ENCODE measurements at regions not wholly inside any gene's neighbourhood (a gene's known extent, or its start where the extent isn't known, plus 50 kb on each side); places are given as distances from the start of the nearest gene placed in this dataset.
A peak's percentile ranks its signal among the peaks of the same experiment; 100 is the strongest.

DNA sequence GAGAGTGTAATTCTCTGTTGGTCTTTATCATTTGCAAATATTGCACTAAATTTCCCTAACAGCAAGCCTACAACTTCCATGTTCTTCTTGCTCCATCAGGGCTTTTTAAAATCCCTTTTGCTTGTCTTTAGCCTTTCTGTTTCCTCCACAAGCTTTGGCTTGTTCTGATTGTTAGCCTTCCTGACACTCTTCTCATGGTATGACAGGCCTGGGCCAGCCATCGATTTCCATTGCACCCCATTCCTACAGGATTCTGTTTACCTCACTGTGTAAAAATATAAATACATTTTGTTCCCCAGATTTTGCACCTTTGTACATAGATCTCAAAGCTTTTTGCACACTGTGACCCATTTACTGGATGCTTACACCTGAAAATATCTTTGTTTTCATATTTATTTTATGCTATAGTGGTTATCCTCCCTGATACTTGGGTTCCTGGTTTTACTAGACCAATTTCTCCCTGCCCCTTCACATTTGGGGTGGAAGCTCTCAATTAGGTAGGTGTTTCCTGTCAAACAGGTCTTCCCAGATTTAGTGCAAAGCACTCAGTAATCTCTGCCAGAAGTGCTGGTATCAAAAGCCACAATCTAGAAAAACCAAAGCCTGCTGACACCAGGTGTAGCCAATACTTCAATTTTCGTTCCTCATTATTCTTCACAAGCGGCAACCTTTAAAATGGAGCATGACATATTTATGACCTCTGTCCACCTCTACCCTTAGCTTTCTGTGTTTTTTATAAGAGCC lies 57.9 kb upstream of the PPP2R3A start:
- Histone ChIP-seq H3K27me3 (ENCODE audit: insufficient read depth, low read length, poor library complexity) (no peaks in the 10 kb centered on the region), H2BK5ac (ENCODE audit: low read length) (no peak overlapping the region), H3K36me3 (ENCODE audit: control insufficient read depth, insufficient read depth, low read length) (no peaks in the 10 kb centered on the region), H2AK5ac (ENCODE audit: low read length) (no peak overlapping the region), H4K8ac (ENCODE audit: low read depth, low read length) (no peak overlapping the region), H3K4ac (ENCODE audit: low read depth, low read length) (no peak overlapping the region), H3K4me2 (ENCODE audit: low read length) (no peak overlapping the region), H3K79me1 (ENCODE audit: low read length) (no peaks in the 10 kb centered on the region), H3K18ac (ENCODE audit: low read length) (no peak overlapping the region), H3K79me2 (ENCODE audit: control insufficient read depth, insufficient read depth, low read length) (no peaks in the 10 kb centered on the region), H2BK15ac (replicated peaks; ENCODE audit: low read depth) (no peak overlapping the region), H2BK120ac (ENCODE audit: low read depth, low read length) (no peak overlapping the region), H3K4me3 (ENCODE audit: low read length) (no peak overlapping the region), H3K56ac (ENCODE audit: low read length) (no peak overlapping the region), H3K23ac (ENCODE audit: low read length) (no peak overlapping the region), H4K5ac (ENCODE audit: low read length) (no peak overlapping the region), H3K27ac (ENCODE audit: low read depth, low read length) (no peak overlapping the region), H3K4me1 (ENCODE audit: control insufficient read depth, low read depth, low read length) (peaks cover 3% of the 10 kb centered on the region), H3K9ac (ENCODE audit: low read length) (no peak overlapping the region)
- no CpG with 5 or more reads among the region's 3 CpGs for WGBS (ENCODE audit: extremely low coverage, insufficient coverage, low lambda C conversion rate)
- peak; percentile 45 for DNase-seq

DNA sequence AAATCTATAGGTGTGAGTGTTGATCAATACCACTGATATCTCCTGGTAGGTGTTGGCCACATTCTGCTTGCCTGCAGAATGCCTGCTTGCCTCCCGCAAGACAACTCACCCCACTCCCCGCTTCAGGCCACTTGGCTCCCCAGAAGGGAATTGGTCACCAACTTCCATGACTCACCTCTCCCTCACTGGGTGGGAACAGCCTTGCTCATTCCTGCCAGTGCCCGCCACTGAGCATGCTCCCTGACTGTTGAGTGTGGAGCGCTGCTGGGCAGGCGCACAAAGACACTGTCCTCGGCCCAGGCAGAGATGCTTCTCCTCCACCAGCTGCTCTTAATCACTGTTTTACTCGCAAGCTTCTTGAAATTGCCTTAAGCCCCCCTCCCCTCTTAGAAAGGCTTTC lies 57.3 kb upstream of the PPP2R3A start:
- no peak overlapping the region for H3K4me2 ChIP-seq (ENCODE audit: low read length)

DNA sequence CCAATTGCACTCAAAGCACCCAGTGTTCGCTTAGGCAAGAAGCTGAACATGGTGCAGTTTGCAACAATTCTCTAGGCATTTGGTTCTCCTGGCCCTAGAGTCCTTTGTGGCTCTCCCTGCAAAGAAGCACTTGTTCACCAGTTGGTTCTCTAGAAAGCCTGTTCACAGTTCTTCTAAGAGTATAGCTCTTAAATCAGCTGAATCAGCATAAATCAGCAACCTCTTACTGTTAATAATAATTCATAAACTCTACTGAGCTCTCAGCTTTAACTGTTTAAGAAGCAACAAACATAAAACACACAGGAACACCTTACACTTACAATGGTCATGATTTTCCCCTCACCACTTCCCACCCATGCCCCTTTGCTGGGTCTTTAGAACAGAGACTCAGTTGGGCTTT lies 56.8 kb upstream of the PPP2R3A start:
- Histone ChIP-seq H2AK5ac (ENCODE audit: low read length) (no peak overlapping the region), H2BK120ac (ENCODE audit: low read depth, low read length) (no peak overlapping the region), H3K79me1 (ENCODE audit: low read length) (no peaks in the 10 kb centered on the region), H3K27me3 (ENCODE audit: insufficient read depth, low read length, poor library complexity) (no peaks in the 10 kb centered on the region), H3K27ac (ENCODE audit: low read depth, low read length) (no peak overlapping the region), H3K4me3 (ENCODE audit: low read length) (no peak overlapping the region), H3K23ac (ENCODE audit: low read length) (no peak overlapping the region), H4K8ac (ENCODE audit: low read depth, low read length) (no peak overlapping the region), H3K9ac (ENCODE audit: low read length) (no peak overlapping the region), H3K4ac (ENCODE audit: low read depth, low read length) (no peak overlapping the region), H3K36me3 (ENCODE audit: control insufficient read depth, insufficient read depth, low read length) (no peaks in the 10 kb centered on the region), H2BK15ac (replicated peaks; ENCODE audit: low read depth) (no peak overlapping the region), H3K4me1 (ENCODE audit: control insufficient read depth, low read depth, low read length) (peaks cover 3% of the 10 kb centered on the region), H2BK5ac (ENCODE audit: low read length) (no peak overlapping the region), H4K5ac (ENCODE audit: low read length) (no peak overlapping the region), H3K56ac (ENCODE audit: low read length) (no peak overlapping the region), H3K4me2 (ENCODE audit: low read length) (no peak overlapping the region), H3K18ac (ENCODE audit: low read length) (no peak overlapping the region), H3K79me2 (ENCODE audit: control insufficient read depth, insufficient read depth, low read length) (no peaks in the 10 kb centered on the region)
- no peak for DNase-seq
- no CpG with 5 or more reads among the region's 1 CpG for WGBS (ENCODE audit: extremely low coverage, insufficient coverage, low lambda C conversion rate)

More for the DNA sequence above, 57.3 kb upstream of the PPP2R3A start:
- Histone ChIP-seq H3K9ac (ENCODE audit: low read length) (no peak overlapping the region), H3K18ac (ENCODE audit: low read length) (no peak overlapping the region), H4K8ac (ENCODE audit: low read depth, low read length) (no peak overlapping the region), H2AK5ac (ENCODE audit: low read length) (no peak overlapping the region), H3K79me1 (ENCODE audit: low read length) (no peaks in the 10 kb centered on the region), H2BK5ac (ENCODE audit: low read length) (no peak overlapping the region), H3K27me3 (ENCODE audit: insufficient read depth, low read length, poor library complexity) (no peaks in the 10 kb centered on the region), H2BK15ac (replicated peaks; ENCODE audit: low read depth) (no peak overlapping the region), H3K36me3 (ENCODE audit: control insufficient read depth, insufficient read depth, low read length) (no peaks in the 10 kb centered on the region), H3K27ac (ENCODE audit: low read depth, low read length) (no peak overlapping the region), H3K4me1 (ENCODE audit: control insufficient read depth, low read depth, low read length) (peaks cover 3% of the 10 kb centered on the region), H3K56ac (ENCODE audit: low read length) (no peak overlapping the region), H2BK120ac (ENCODE audit: low read depth, low read length) (no peak overlapping the region), H3K23ac (ENCODE audit: low read length) (no peak overlapping the region), H3K4ac (ENCODE audit: low read depth, low read length) (no peak overlapping the region), H3K4me3 (ENCODE audit: low read length) (no peak overlapping the region), H4K5ac (ENCODE audit: low read length) (no peak overlapping the region), H3K79me2 (ENCODE audit: control insufficient read depth, insufficient read depth, low read length) (no peaks in the 10 kb centered on the region)
- DNase-seq, result peak; percentile 75
- no CpG with 5 or more reads among the region's 7 CpGs for WGBS (ENCODE audit: extremely low coverage, insufficient coverage, low lambda C conversion rate)

DNA sequence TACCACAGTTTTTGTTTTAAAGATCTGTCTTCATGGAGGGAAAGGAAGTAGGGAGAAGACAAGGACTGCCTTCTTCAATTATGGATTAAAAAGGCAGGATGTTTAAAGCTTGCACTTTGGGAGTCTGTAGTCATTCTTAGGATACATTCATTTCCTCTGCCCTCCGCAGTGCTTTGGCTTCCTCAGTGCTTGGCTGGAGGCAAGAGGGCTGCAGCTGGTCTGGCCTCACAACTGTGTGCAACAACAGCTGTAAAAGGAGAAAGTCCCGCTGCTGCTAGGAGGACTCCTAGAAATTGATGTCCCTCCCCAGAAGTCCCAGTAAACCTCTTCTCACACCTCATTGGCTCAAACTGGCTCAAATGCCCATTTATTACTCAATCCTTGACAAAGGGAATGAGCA lies 54.4 kb upstream of the PPP2R3A start:
- no CpG with 5 or more reads among the region's 2 CpGs for WGBS (ENCODE audit: extremely low coverage, insufficient coverage, low lambda C conversion rate)

DNA sequence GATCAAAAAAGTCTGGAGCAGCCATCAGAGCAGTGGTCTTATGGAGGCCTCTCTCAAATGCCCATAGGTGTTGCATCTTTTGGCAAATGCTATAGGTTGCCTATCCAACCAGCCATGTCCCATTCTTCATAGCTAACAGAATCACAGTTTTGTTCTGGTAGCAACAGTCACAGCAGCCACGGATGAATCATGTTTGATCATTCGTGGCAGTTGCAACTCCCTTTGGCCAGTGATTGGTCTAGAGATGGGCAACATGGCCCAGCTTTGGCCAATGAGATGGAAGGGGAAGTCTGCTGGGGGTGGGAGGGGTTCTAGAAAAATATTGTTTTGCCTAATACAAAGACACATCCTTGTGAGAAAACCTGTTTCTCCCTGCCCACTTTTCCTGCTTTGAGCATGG lies 50.3 kb upstream of the PPP2R3A start:
- Histone ChIP-seq H4K8ac (ENCODE audit: low read depth, low read length) (no peak overlapping the region), H3K79me1 (ENCODE audit: low read length) (no peaks in the 10 kb centered on the region), H2BK5ac (ENCODE audit: low read length) (no peak overlapping the region), H3K18ac (ENCODE audit: low read length) (no peak overlapping the region), H3K56ac (ENCODE audit: low read length) (no peak overlapping the region), H3K9ac (ENCODE audit: low read length) (no peak overlapping the region), H3K27ac (ENCODE audit: low read depth, low read length) (no peak overlapping the region), H2BK120ac (ENCODE audit: low read depth, low read length) (no peak overlapping the region), H3K4me2 (ENCODE audit: low read length) (no peak overlapping the region), H4K5ac (ENCODE audit: low read length) (no peak overlapping the region), H3K4me3 (ENCODE audit: low read length) (no peak overlapping the region), H3K36me3 (ENCODE audit: control insufficient read depth, insufficient read depth, low read length) (no peaks in the 10 kb centered on the region), H3K4ac (ENCODE audit: low read depth, low read length) (no peak overlapping the region), H3K4me1 (ENCODE audit: control insufficient read depth, low read depth, low read length) (no peaks in the 10 kb centered on the region), H3K27me3 (ENCODE audit: insufficient read depth, low read length, poor library complexity) (no peaks in the 10 kb centered on the region), H3K23ac (ENCODE audit: low read length) (no peak overlapping the region), H3K79me2 (ENCODE audit: control insufficient read depth, insufficient read depth, low read length) (no peaks in the 10 kb centered on the region), H2AK5ac (ENCODE audit: low read length) (no peak overlapping the region), H2BK15ac (replicated peaks; ENCODE audit: low read depth) (no peak overlapping the region)
- no CpG with 5 or more reads among the region's 2 CpGs for WGBS (ENCODE audit: extremely low coverage, insufficient coverage, low lambda C conversion rate)
- no peak for DNase-seq

More for the DNA sequence above, 54.4 kb upstream of the PPP2R3A start:
- no peaks in the 10 kb centered on the region for H3K79me1 ChIP-seq (ENCODE audit: low read length)
- no peak for DNase-seq
- H3K27ac ChIP-seq (ENCODE audit: low read depth, low read length), result no peak overlapping the region
- H3K79me2 ChIP-seq (ENCODE audit: control insufficient read depth, insufficient read depth, low read length), result no peaks in the 10 kb centered on the region
- H2BK15ac ChIP-seq (replicated peaks; ENCODE audit: low read depth), result no peak overlapping the region
- H3K9ac ChIP-seq (ENCODE audit: low read length), result no peak overlapping the region
- H3K23ac ChIP-seq (ENCODE audit: low read length), result no peak overlapping the region
- H4K8ac ChIP-seq (ENCODE audit: low read depth, low read length), result no peak overlapping the region
- H2BK120ac ChIP-seq (ENCODE audit: low read depth, low read length), result no peak overlapping the region
- no peak overlapping the region for H3K4me2 ChIP-seq (ENCODE audit: low read length)
- H3K4me1 ChIP-seq (ENCODE audit: control insufficient read depth, low read depth, low read length), result peaks cover 3% of the 10 kb centered on the region
- no peak overlapping the region for H3K56ac ChIP-seq (ENCODE audit: low read length)
- H3K4ac ChIP-seq (ENCODE audit: low read depth, low read length), result no peak overlapping the region
- H4K5ac ChIP-seq (ENCODE audit: low read length), result no peak overlapping the region
- no peak overlapping the region for H3K4me3 ChIP-seq (ENCODE audit: low read length)
- H2BK5ac ChIP-seq (ENCODE audit: low read length), result no peak overlapping the region
- no peak overlapping the region for H2AK5ac ChIP-seq (ENCODE audit: low read length)
- H3K18ac ChIP-seq (ENCODE audit: low read length), result no peak overlapping the region
- no peaks in the 10 kb centered on the region for H3K36me3 ChIP-seq (ENCODE audit: control insufficient read depth, insufficient read depth, low read length)
- H3K27me3 ChIP-seq (ENCODE audit: insufficient read depth, low read length, poor library complexity), result no peaks in the 10 kb centered on the region

Data from mesendoderm (in vitro differentiated cells).